RWPE2 (cell line): ENCODE measurements at regions not wholly inside any gene's neighbourhood (a gene's known extent, or its start where the extent isn't known, plus 50 kb on each side); places are given as distances from the start of the nearest gene placed in this dataset.

Experiments used
- ATAC-seq: fragments of 200-7000 bp; cut with Tn5 transposase; 3 replicates; pipeline ENCODE4 v1.9.1; 2021; ENCODE audit warnings: low read depth
- DNase-seq: peaks from one replicate; pipeline ENCODE4 v3.0.0-alpha.2; 2020; ENCODE audit warnings: low spot score
- H3K27ac ChIP-seq: fragments of 450-650 bp; 2 replicates; pipeline ENCODE4 v1.5.1; 2017; ENCODE audit warnings: mild to moderate bottlenecking; ENCODE audit not compliant: poor library complexity, severe bottlenecking
- H3K27me3 ChIP-seq: fragments of 250-450 bp; sonication (Bioruptor Pico); 2 replicates; pipeline ENCODE4 v1.5.1; 2021; ENCODE audit warnings: mild to moderate bottlenecking, moderate library complexity; ENCODE audit not compliant: insufficient read depth, poor library complexity, severe bottlenecking
- H3K36me3 ChIP-seq: fragments of 250-450 bp; sonication (Bioruptor Pico); 2 replicates; pipeline ENCODE4 v1.5.1; 2020; ENCODE audit warnings: low read depth, mild to moderate bottlenecking, moderate library complexity
- H3K4me1 ChIP-seq: fragments of 250-450 bp; sonication (Bioruptor Pico); 2 replicates; pipeline ENCODE4 v1.5.1; 2021; ENCODE audit warnings: mild to moderate bottlenecking, moderate library complexity; ENCODE audit not compliant: insufficient read depth, poor library complexity, severe bottlenecking
- H3K4me3 ChIP-seq: fragments of 250-450 bp; sonication (Bioruptor Pico); 2 replicates; pipeline ENCODE4 v1.5.1; 2021; ENCODE audit warnings: mild to moderate bottlenecking, moderate library complexity; ENCODE audit not compliant: severe bottlenecking
- H3K9me3 ChIP-seq: fragments of 250-450 bp; sonication (Bioruptor Pico); 2 replicates; pipeline ENCODE4 v1.5.1; 2021; ENCODE audit warnings: mild to moderate bottlenecking, moderate library complexity; ENCODE audit not compliant: severe bottlenecking
- TF ChIP-seq, protein P1 (sequence below): fragments of 450-650 bp; IDR thresholded peaks from one replicate; pipeline ENCODE4 v1.5.1; 2017; ENCODE audit warnings: mild to moderate bottlenecking, moderate library complexity; ENCODE audit not compliant: poor library complexity, severe bottlenecking

- TF ChIP-seq, protein P1, sequence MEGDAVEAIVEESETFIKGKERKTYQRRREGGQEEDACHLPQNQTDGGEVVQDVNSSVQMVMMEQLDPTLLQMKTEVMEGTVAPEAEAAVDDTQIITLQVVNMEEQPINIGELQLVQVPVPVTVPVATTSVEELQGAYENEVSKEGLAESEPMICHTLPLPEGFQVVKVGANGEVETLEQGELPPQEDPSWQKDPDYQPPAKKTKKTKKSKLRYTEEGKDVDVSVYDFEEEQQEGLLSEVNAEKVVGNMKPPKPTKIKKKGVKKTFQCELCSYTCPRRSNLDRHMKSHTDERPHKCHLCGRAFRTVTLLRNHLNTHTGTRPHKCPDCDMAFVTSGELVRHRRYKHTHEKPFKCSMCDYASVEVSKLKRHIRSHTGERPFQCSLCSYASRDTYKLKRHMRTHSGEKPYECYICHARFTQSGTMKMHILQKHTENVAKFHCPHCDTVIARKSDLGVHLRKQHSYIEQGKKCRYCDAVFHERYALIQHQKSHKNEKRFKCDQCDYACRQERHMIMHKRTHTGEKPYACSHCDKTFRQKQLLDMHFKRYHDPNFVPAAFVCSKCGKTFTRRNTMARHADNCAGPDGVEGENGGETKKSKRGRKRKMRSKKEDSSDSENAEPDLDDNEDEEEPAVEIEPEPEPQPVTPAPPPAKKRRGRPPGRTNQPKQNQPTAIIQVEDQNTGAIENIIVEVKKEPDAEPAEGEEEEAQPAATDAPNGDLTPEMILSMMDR = no peak
- Histone ChIP-seq H3K4me3 (no peak overlapping the region), H3K4me1 (no peaks in the 10 kb centered on the region), H3K36me3 (no peaks in the 10 kb centered on the region), H3K9me3 (no peaks in the 10 kb centered on the region), H3K27ac (no peak overlapping the region), H3K27me3 (peaks cover 3% of the 10 kb centered on the region)
- DNase-seq = no peak
- ATAC-seq = no peak
Observed at GRCh38 chr10:64257704-64258103, 736.5 kb downstream of the REEP3 start.

GRCh38 chr10:64261092-64261491, 739.9 kb downstream of the REEP3 start:
- no peaks in the 10 kb centered on the region for H3K36me3 ChIP-seq
- no peak for DNase-seq
- no peak overlapping the region for H3K4me3 ChIP-seq
- no peaks in the 10 kb centered on the region for H3K27me3 ChIP-seq
- TF ChIP-seq, protein P1 = no peak
- no peaks in the 10 kb centered on the region for H3K9me3 ChIP-seq
- no peaks in the 10 kb centered on the region for H3K4me1 ChIP-seq
- no peak overlapping the region for H3K27ac ChIP-seq
- ATAC-seq = no peak

- ATAC-seq = no peak
- H3K4me3 ChIP-seq = no peak overlapping the region
- H3K27ac ChIP-seq = no peak overlapping the region
- DNase-seq = no peak
- H3K27me3 ChIP-seq = no peaks in the 10 kb centered on the region
- no peaks in the 10 kb centered on the region for H3K36me3 ChIP-seq
- no peaks in the 10 kb centered on the region for H3K4me1 ChIP-seq
- H3K9me3 ChIP-seq = no peaks in the 10 kb centered on the region
- TF ChIP-seq, protein P1 = no peak
Observed at GRCh38 chr10:64261676-64262075, 740.5 kb downstream of the REEP3 start.

GRCh38 chr10:64265961-64266360, 744.8 kb downstream of the REEP3 start:
- Histone ChIP-seq H3K9me3 (no peaks in the 10 kb centered on the region), H3K4me3 (no peak overlapping the region), H3K27me3 (no peaks in the 10 kb centered on the region), H3K36me3 (no peaks in the 10 kb centered on the region), H3K4me1 (no peaks in the 10 kb centered on the region), H3K27ac (no peak overlapping the region)
- ATAC-seq (no peak), DNase-seq (no peak)
- TF ChIP-seq, protein P1 = no peak

DNA sequence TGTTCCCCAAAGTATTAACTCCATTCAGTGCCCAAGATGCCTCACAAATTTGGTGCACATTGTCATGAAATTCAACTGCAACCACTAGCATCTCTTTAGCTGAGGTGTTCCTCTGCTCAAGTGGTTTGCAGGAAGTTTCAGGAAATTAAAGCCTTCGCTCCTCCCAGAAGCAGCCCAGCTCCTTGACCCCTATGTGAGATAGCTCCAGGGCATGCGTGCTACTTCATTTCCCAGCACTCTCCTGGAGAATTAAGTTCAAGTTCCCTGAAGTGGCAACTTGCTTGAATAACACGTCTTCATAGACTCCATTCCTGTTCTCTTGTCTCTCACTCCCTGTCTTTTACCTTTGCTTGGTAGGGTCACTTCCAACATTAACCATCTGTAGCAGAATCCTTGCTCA, 750.3 kb downstream of the REEP3 start:
- no peak for DNase-seq
- Histone ChIP-seq H3K4me1 (no peaks in the 10 kb centered on the region), H3K4me3 (no peak overlapping the region), H3K27ac (no peak overlapping the region), H3K36me3 (no peaks in the 10 kb centered on the region), H3K9me3 (no peaks in the 10 kb centered on the region), H3K27me3 (no peaks in the 10 kb centered on the region)
- no peak for ATAC-seq
- TF ChIP-seq, protein P1 = no peak
